ENCODE measurements at regions not wholly inside any gene's neighbourhood (a gene's known extent, or its start where the extent isn't known, plus 50 kb on each side); places are given as distances from the start of the nearest gene placed in this dataset.

DNA sequence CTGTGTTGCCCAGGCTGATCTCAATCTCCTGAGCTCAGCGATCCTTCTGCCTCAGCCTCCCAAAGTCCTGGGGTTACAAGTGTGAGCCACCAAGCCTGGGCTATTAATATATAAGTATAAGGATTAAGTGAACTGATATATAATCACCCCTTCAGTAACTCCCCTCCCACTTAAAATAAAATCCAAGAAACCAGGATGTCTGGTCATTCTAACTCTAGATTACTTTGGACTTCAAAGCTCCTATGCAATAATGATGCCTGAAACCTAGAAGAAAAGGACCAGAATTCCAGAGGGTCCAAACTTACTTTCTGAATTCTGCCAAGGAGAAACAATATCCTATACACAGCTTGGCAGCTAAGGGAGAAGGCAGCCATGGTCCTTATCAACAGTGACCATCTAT lies 206.8 kb upstream of the ZNF217 start:
- TF ChIP-seq, protein P1, sequence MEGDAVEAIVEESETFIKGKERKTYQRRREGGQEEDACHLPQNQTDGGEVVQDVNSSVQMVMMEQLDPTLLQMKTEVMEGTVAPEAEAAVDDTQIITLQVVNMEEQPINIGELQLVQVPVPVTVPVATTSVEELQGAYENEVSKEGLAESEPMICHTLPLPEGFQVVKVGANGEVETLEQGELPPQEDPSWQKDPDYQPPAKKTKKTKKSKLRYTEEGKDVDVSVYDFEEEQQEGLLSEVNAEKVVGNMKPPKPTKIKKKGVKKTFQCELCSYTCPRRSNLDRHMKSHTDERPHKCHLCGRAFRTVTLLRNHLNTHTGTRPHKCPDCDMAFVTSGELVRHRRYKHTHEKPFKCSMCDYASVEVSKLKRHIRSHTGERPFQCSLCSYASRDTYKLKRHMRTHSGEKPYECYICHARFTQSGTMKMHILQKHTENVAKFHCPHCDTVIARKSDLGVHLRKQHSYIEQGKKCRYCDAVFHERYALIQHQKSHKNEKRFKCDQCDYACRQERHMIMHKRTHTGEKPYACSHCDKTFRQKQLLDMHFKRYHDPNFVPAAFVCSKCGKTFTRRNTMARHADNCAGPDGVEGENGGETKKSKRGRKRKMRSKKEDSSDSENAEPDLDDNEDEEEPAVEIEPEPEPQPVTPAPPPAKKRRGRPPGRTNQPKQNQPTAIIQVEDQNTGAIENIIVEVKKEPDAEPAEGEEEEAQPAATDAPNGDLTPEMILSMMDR (conservative IDR thresholded peaks at IDR 0.05; ENCODE audit: low read depth, low read length): no peak
- TF ChIP-seq RAD21 (IDR thresholded peaks at IDR 0.05; ENCODE audit: low read length) (no peak), POLR2A (IDR thresholded peaks at IDR 0.05; ENCODE audit: low read depth, low read length) (no peak), RFX5 (IDR thresholded peaks at IDR 0.05; ENCODE audit: low read depth, low read length) (no peak), MAFK (IDR thresholded peaks at IDR 0.05; ENCODE audit: low read depth, low read length) (no peak), MAZ (IDR thresholded peaks at IDR 0.05; ENCODE audit: borderline replicate concordance, low read depth, low read length) (no peak), FOS (IDR thresholded peaks at IDR 0.05; ENCODE audit: low read depth, low read length) (no peak), RCOR1 (IDR thresholded peaks at IDR 0.05; ENCODE audit: insufficient replicate concordance, low read length) (no peak), NFE2L2 (IDR thresholded peaks at IDR 0.05; ENCODE audit: low read depth, low read length) (no peak), SMC3 (IDR thresholded peaks at IDR 0.05; ENCODE audit: low read depth, low read length) (no peak), CEBPB (IDR thresholded peaks at IDR 0.05; ENCODE audit: low read depth, low read length) (no peak)
- TF ChIP-seq, protein P2, sequence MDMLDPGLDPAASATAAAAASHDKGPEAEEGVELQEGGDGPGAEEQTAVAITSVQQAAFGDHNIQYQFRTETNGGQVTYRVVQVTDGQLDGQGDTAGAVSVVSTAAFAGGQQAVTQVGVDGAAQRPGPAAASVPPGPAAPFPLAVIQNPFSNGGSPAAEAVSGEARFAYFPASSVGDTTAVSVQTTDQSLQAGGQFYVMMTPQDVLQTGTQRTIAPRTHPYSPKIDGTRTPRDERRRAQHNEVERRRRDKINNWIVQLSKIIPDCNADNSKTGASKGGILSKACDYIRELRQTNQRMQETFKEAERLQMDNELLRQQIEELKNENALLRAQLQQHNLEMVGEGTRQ (IDR thresholded peaks at IDR 0.05; ENCODE audit: low read depth, low read length): no peak

Data from IMR-90 (cell line).